PC-3 (cell line): ENCODE measurements at regions not wholly inside any gene's neighbourhood (a gene's known extent, or its start where the extent isn't known, plus 50 kb on each side); places are given as distances from the start of the nearest gene placed in this dataset.
"Not testable (repeated sequence)": the region's sequence is repeated elsewhere in the genome, so short reads cannot be mapped to it uniquely, and the experiment has no call there.

ENCODE experiments used
- ATAC-seq: fragments of 200-7000 bp; cut with Tn5 transposase; 2 replicates; pipeline ENCODE4 v1.9.1; 2020; ENCODE audit warnings: mild to moderate bottlenecking, moderate library complexity
- BruUV-seq: library from RNA; stranded (reverse); fragments of 400-500 nt; replicated peaks from 2 replicates; lab custom pipeline; 2021; lab: Mats Ljungman, UMichigan
- CTCF ChIA-PET: fragments of 300-600 bp; sonication (Branson Sonifier 250); formaldehyde crosslinking; loops from one replicate; lab custom pipeline; 2022; ENCODE audit warnings: antibody characterized with exemption; lab: Charles Lee
- POLR2A ChIA-PET: fragments of 300-600 bp; sonication (Branson Sonifier 250); formaldehyde crosslinking; loops from one replicate; lab custom pipeline; 2022; ENCODE audit warnings: antibody characterized with exemption; ENCODE audit not compliant: unreplicated experiment; lab: Charles Lee
- DNase-seq: peaks from one replicate; pipeline ENCODE4 v3.0.0-alpha.2; 2015
- H2AFZ ChIP-seq: fragments of 300-600 bp; sonication (generic); 2 replicates; pipeline ENCODE4 v1.6.0; 2016; ENCODE audit warnings: antibody characterized with exemption, low read length
- H3F3A ChIP-seq: fragments of 300-600 bp; sonication (generic); one replicate; pipeline ENCODE4 v1.6.0; 2017; ENCODE audit warnings: antibody characterized with exemption, low read length, control low read depth, mild to moderate bottlenecking; ENCODE audit not compliant: unreplicated experiment
- H3K27ac ChIP-seq: fragments of 300-600 bp; sonication (generic); 2 replicates; pipeline ENCODE4 v1.5.1; 2016; ENCODE audit warnings: mild to moderate bottlenecking, low read length
- H3K27me3 ChIP-seq: fragments of 300-600 bp; sonication (generic); 2 replicates; pipeline ENCODE4 v1.6.1; 2016; ENCODE audit warnings: low read length, mixed read lengths
- H3K36me3 ChIP-seq: fragments of 300-600 bp; sonication (generic); 2 replicates; pipeline ENCODE4 v1.6.1; 2016; ENCODE audit warnings: low read depth, mixed run types, low read length, mixed read lengths
- H3K4me1 ChIP-seq: fragments of 300-600 bp; sonication (generic); 2 replicates; pipeline ENCODE4 v1.5.1; 2016; ENCODE audit warnings: low read length; ENCODE audit not compliant: insufficient read depth
- H3K4me2 ChIP-seq: fragments of 300-600 bp; sonication (generic); 2 replicates; pipeline ENCODE4 v1.6.0; 2016; ENCODE audit warnings: low read length
- H3K4me3 ChIP-seq: fragments of 300-600 bp; sonication (generic); 2 replicates; pipeline ENCODE4 v1.5.1; 2016; ENCODE audit warnings: mild to moderate bottlenecking, low read length, mixed read lengths
- H3K79me2 ChIP-seq: fragments of 300-600 bp; sonication (generic); 2 replicates; pipeline ENCODE4 v1.6.1; 2017; ENCODE audit warnings: low read length, mixed read lengths
- H3K9ac ChIP-seq: fragments of 300-600 bp; sonication (generic); 2 replicates; pipeline ENCODE4 v1.6.0; 2016; ENCODE audit warnings: mild to moderate bottlenecking, low read length
- H3K9me2 ChIP-seq: fragments of 300-600 bp; sonication (generic); replicated peaks from 2 replicates; pipeline ENCODE4 v1.6.1; 2016; ENCODE audit warnings: mixed run types, low read length, mixed read lengths
- H3K9me3 ChIP-seq: fragments of 300-600 bp; sonication (generic); 2 replicates; pipeline ENCODE4 v1.6.1; 2016; ENCODE audit warnings: low read length, mixed read lengths
- H4K20me1 ChIP-seq: fragments of 300-600 bp; sonication (generic); 2 replicates; pipeline ENCODE4 v1.6.1; 2016; ENCODE audit warnings: low read length, mixed read lengths
- EZH2 ChIP-seq: fragments of 300-600 bp; sonication (generic); IDR thresholded peaks from one replicate; pipeline ENCODE4 v1.6.1; 2017; ENCODE audit warnings: antibody characterized with exemption, mild to moderate bottlenecking, low read length; ENCODE audit not compliant: unreplicated experiment
- EZH2phosphoT487 ChIP-seq: fragments of 300-600 bp; sonication (generic); IDR thresholded peaks from 2 replicates; pipeline ENCODE4 v1.6.1; 2018; ENCODE audit warnings: mild to moderate bottlenecking, antibody characterized with exemption, low read length, borderline replicate concordance
- intact Hi-C: fragments of 100-400 bp; cut with micrococcal nuclease; formaldehyde crosslinking; loops from 2 replicates; pipeline ENCODE4 v1.9.0; 2023
- TF ChIP-seq, protein P1 (sequence below): fragments of 300-600 bp; sonication (generic); conservative IDR thresholded peaks from 2 replicates; pipeline ENCODE4 v1.5.1; 2017; ENCODE audit warnings: antibody characterized with exemption, low read depth, mild to moderate bottlenecking, low read length

- Histone ChIP-seq H3K9me3 (no peaks in the 10 kb centered on the region), H3K27me3 (no peaks in the 10 kb centered on the region), H3K9me2 (no peaks in the 10 kb centered on the region), H4K20me1 (no peaks in the 10 kb centered on the region), H3K9ac (no peak overlapping the region), H3K36me3 (no peaks in the 10 kb centered on the region), H3K4me2 (no peak overlapping the region), H3K27ac (no peak overlapping the region), H2AFZ (no peak overlapping the region), H3K4me3 (no peak overlapping the region), H3K79me2 (no peaks in the 10 kb centered on the region), H3K4me1 (no peaks in the 10 kb centered on the region), H3F3A (no peaks in the 10 kb centered on the region)
- intact Hi-C loops, result no loop called here
- TF ChIP-seq, protein P1, sequence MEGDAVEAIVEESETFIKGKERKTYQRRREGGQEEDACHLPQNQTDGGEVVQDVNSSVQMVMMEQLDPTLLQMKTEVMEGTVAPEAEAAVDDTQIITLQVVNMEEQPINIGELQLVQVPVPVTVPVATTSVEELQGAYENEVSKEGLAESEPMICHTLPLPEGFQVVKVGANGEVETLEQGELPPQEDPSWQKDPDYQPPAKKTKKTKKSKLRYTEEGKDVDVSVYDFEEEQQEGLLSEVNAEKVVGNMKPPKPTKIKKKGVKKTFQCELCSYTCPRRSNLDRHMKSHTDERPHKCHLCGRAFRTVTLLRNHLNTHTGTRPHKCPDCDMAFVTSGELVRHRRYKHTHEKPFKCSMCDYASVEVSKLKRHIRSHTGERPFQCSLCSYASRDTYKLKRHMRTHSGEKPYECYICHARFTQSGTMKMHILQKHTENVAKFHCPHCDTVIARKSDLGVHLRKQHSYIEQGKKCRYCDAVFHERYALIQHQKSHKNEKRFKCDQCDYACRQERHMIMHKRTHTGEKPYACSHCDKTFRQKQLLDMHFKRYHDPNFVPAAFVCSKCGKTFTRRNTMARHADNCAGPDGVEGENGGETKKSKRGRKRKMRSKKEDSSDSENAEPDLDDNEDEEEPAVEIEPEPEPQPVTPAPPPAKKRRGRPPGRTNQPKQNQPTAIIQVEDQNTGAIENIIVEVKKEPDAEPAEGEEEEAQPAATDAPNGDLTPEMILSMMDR, result no peak
- no peak for TF ChIP-seq EZH2
- no peak for TF ChIP-seq EZH2phosphoT487
- BruUV-seq, result no TSS peak
- ATAC-seq (no peak), DNase-seq (no peak)
- CTCF ChIA-PET, result no interaction called here
- POLR2A ChIA-PET, result no interaction called here
Observed at GRCh38 chr11:25485315-25485714, 846.6 kb upstream of the ANO3 start.

DNA sequence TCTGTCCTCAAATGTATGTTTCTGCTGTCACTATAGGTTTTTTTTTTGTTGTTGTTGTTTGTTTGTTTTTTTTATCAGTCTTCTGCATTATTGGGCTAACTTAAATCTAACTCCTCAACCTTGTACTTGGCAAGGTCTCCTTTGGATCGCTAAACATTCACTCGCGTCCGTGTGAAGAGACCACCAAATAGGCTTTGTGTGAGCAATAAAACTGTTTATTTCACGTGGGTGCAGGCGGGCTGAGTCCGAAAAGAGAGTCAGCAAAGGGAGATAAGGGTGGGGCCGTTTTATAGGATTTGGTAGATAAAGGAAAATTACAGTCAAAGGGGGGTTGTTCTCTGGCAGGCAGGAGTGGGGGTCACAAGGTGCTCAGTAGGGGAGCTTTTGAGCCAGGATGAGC lies 845.6 kb upstream of the ANO3 start:
- ATAC-seq, result not testable (repeated sequence)

GRCh38 chr11:25488176-25488575 lies 843.8 kb upstream of the ANO3 start:
- H3K9me2 ChIP-seq, DNase-seq, H3K27me3 ChIP-seq, H3K4me2 ChIP-seq, H3K79me2 ChIP-seq, BruUV-seq, CTCF ChIA-PET, H3K9me3 ChIP-seq, ATAC-seq, H3K4me3 ChIP-seq, H4K20me1 ChIP-seq, intact Hi-C loops, H3K4me1 ChIP-seq, H3F3A ChIP-seq, H3K27ac ChIP-seq, H3K36me3 ChIP-seq, H2AFZ ChIP-seq, POLR2A ChIA-PET, H3K9ac ChIP-seq: not testable (repeated sequence)

More for the DNA sequence above, 845.6 kb upstream of the ANO3 start:
- H2AFZ ChIP-seq, H3K27ac ChIP-seq, H4K20me1 ChIP-seq, H3K79me2 ChIP-seq, H3K9me3 ChIP-seq, H3K4me2 ChIP-seq, DNase-seq, H3K4me1 ChIP-seq, H3K9ac ChIP-seq, POLR2A ChIA-PET, intact Hi-C loops, H3K36me3 ChIP-seq, H3K4me3 ChIP-seq, CTCF ChIA-PET, H3F3A ChIP-seq, H3K9me2 ChIP-seq, BruUV-seq, H3K27me3 ChIP-seq: not testable (repeated sequence)

- H3K79me2 ChIP-seq, H3K27ac ChIP-seq, H3K4me1 ChIP-seq, intact Hi-C loops, H2AFZ ChIP-seq, H3K27me3 ChIP-seq, H4K20me1 ChIP-seq, CTCF ChIA-PET, POLR2A ChIA-PET, DNase-seq, ATAC-seq, H3K36me3 ChIP-seq, H3K9ac ChIP-seq, H3F3A ChIP-seq, H3K4me2 ChIP-seq, H3K9me3 ChIP-seq, BruUV-seq, H3K4me3 ChIP-seq, H3K9me2 ChIP-seq: not testable (repeated sequence)
Observed at GRCh38 chr11:25501426-25501825, 830.5 kb upstream of the ANO3 start.
